Testis (tissue), 2 donors: ENCODE measurements at regions not wholly inside any gene's neighbourhood (a gene's known extent, or its start where the extent isn't known, plus 50 kb on each side); places are given as distances from the start of the nearest gene placed in this dataset.
"Not testable (repeated sequence)": the region's sequence is repeated elsewhere in the genome, so short reads cannot be mapped to it uniquely, and the experiment has no call there.

Experiments
- DNase-seq: peaks from one replicate; pipeline ENCODE4 v3.0.0-alpha.2; 2019
- H3K27ac ChIP-seq, 2 donors: fragments of 200-600 bp; sonication (generic); one replicate each; pipeline ENCODE4 v1.5.1; 2019
- H3K27me3 ChIP-seq: fragments of 200-600 bp; sonication (generic); one replicate; pipeline ENCODE4 v1.5.1; 2019
- H3K36me3 ChIP-seq: fragments of 200-600 bp; sonication (generic); one replicate; pipeline ENCODE4 v1.5.1; 2017; ENCODE audit warnings: low read depth; ENCODE audit errors: missing control alignments
- H3K4me1 ChIP-seq: fragments of 200-600 bp; sonication (generic); one replicate; pipeline ENCODE4 v1.5.1; 2019
- H3K4me3 ChIP-seq, 2 donors: fragments of 200-600 bp; sonication (generic); one replicate each; pipeline ENCODE4 v1.5.1; 2017 to 2019
- H3K9me3 ChIP-seq: fragments of 200-600 bp; sonication (generic); one replicate; pipeline ENCODE4 v1.5.1; 2017
- POLR2A ChIP-seq: fragments of 450-650 bp; IDR thresholded peaks from one replicate; pipeline ENCODE4 v1.6.1; 2017; ENCODE audit warnings: antibody characterized with exemption, mild to moderate bottlenecking, moderate library complexity
- WGBS, 2 donors: methylation state at CpG; one replicate each; pipeline ENCODE4 v1.1.5; 2018; 5-methylcytosine and 5-hydroxymethylcytosine counted together
- intact Hi-C: fragments of 100-400 bp; cut with DNase I; formaldehyde crosslinking; loops from one replicate; pipeline ENCODE4 v1.15.1; 2023; ENCODE audit warnings: low total_unique reads
- TF ChIP-seq, protein P1 (sequence below), 3 experiments: fragments of 450-650 bp in 2 of 3; fragments of 200-600 bp in 1 of 3; sonication (generic) in 1 of 3; IDR thresholded peaks; one replicate each; pipeline ENCODE4 v1.5.1; 2016 to 2019; ENCODE audit warnings: antibody characterized with exemption in 3 of 3, mild to moderate bottlenecking in 2 of 3, moderate library complexity in 1 of 3

DNA sequence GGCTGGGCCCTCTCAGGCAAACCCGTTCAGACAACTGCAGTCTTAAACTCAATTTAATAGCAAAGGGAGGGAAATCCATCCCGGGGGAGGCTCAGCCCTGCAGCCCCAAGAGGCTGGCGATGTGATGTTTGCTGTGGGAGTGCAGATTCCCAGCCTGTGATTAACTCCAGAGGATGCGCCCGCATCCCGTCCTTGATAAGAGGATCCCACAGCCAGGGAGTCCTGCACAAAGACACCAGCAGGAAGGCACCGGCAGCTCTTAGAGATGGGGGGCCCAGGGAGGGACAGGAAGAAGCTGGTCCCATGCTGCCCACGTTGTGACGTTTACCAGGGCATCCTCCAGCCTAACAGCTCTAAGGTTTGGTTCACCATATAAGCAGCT, 64.7 kb downstream of the MRPL36 start:
- Histone ChIP-seq H3K4me1 (no peaks in the 10 kb centered on the region), H3K27ac (no peak overlapping the region), H3K36me3 (no peaks in the 10 kb centered on the region), H3K27me3 (no peaks in the 10 kb centered on the region), H3K9me3 (no peaks in the 10 kb centered on the region), H3K4me3 (no peak overlapping the region)
- intact Hi-C loops = no loop called here
- TF ChIP-seq, protein P1, sequence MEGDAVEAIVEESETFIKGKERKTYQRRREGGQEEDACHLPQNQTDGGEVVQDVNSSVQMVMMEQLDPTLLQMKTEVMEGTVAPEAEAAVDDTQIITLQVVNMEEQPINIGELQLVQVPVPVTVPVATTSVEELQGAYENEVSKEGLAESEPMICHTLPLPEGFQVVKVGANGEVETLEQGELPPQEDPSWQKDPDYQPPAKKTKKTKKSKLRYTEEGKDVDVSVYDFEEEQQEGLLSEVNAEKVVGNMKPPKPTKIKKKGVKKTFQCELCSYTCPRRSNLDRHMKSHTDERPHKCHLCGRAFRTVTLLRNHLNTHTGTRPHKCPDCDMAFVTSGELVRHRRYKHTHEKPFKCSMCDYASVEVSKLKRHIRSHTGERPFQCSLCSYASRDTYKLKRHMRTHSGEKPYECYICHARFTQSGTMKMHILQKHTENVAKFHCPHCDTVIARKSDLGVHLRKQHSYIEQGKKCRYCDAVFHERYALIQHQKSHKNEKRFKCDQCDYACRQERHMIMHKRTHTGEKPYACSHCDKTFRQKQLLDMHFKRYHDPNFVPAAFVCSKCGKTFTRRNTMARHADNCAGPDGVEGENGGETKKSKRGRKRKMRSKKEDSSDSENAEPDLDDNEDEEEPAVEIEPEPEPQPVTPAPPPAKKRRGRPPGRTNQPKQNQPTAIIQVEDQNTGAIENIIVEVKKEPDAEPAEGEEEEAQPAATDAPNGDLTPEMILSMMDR (IDR thresholded peaks at IDR 0.05) = no peak
- DNase-seq = no peak
- 27 to 48% methylated on average over 8 to 9 of the region's 9 CpGs for WGBS, 2 donors

- Histone ChIP-seq H3K27me3 (no peaks in the 10 kb centered on the region), H3K27ac (no peak overlapping the region), H3K4me1 (no peaks in the 10 kb centered on the region), H3K9me3 (no peaks in the 10 kb centered on the region), H3K4me3 (no peak overlapping the region), H3K36me3 (no peaks in the 10 kb centered on the region)
- TF ChIP-seq POLR2A = no peak
- TF ChIP-seq, protein P1 (IDR thresholded peaks at IDR 0.05) = no peak
- intact Hi-C loops = no loop called here
- 76 to 77% methylated on average over 8 to 18 of the region's 18 CpGs for WGBS, 2 donors
- DNase-seq = no peak
These were observed 65.2 kb downstream of the MRPL36 start for GRCh38 chr5:1734271-1734907.

DNA sequence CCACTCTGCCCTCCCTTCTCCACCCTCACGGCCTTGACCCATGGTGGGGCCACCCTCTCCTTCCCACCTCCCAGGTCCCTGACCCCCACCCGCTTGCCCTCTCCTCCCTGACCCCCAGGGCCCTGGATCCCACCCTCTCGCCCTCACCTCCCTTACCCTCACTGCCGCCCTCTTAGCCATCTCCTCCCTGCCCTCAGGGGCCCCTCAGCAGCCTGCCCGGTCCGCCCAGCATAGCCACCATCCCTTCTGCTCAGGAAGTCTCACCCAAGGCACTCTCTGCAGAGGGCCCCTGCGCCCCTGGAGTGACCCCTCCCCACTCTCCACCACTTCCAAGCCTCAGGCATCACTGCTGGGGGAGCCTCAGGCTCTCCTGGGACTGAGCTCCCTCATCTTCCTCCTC, 66.3 kb downstream of the MRPL36 start:
- Histone ChIP-seq H3K27me3 (no peaks in the 10 kb centered on the region), H3K36me3 (no peaks in the 10 kb centered on the region), H3K9me3 (no peaks in the 10 kb centered on the region), H3K27ac (no peak overlapping the region), H3K4me3 (no peak overlapping the region), H3K4me1 (no peaks in the 10 kb centered on the region)
- intact Hi-C loops = no loop called here
- no peak for TF ChIP-seq POLR2A
- WGBS, 2 donors = 81 to 82% methylated on average over 7 of the region's 7 CpGs
- DNase-seq = no peak

DNA sequence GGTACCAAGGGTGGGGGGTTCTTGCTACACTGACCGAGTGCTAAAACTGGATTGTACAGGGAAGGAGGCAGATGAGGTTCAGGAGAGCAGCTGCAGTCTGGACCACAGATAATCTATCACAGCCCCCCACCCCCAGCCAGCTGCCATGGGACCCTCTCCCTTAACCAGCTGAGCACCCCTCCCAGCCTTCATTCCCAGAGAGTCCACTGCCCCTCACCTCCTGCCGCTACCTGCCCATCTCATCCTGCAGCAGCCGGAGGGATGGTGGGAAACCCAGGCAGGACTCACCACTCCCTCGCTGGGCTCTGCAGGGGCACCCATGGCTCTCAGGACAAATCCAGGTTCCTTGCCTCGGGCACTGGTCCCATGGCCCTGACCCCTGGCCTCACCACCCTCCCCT, 66.7 kb downstream of the MRPL36 start:
- H3K36me3 ChIP-seq = no peaks in the 10 kb centered on the region
- no peak overlapping the region for H3K4me3 ChIP-seq
- peak; percentile 8 for DNase-seq
- H3K27ac ChIP-seq = no peak overlapping the region
- intact Hi-C loops = no loop called here
- no peaks in the 10 kb centered on the region for H3K9me3 ChIP-seq
- no peak for TF ChIP-seq POLR2A
- TF ChIP-seq, protein P1 (IDR thresholded peaks at IDR 0.05) = no peak
- no peaks in the 10 kb centered on the region for H3K4me1 ChIP-seq
- WGBS, 2 donors = 86 to 88% methylated on average over 4 to 5 of the region's 5 CpGs
- no peaks in the 10 kb centered on the region for H3K27me3 ChIP-seq

DNA sequence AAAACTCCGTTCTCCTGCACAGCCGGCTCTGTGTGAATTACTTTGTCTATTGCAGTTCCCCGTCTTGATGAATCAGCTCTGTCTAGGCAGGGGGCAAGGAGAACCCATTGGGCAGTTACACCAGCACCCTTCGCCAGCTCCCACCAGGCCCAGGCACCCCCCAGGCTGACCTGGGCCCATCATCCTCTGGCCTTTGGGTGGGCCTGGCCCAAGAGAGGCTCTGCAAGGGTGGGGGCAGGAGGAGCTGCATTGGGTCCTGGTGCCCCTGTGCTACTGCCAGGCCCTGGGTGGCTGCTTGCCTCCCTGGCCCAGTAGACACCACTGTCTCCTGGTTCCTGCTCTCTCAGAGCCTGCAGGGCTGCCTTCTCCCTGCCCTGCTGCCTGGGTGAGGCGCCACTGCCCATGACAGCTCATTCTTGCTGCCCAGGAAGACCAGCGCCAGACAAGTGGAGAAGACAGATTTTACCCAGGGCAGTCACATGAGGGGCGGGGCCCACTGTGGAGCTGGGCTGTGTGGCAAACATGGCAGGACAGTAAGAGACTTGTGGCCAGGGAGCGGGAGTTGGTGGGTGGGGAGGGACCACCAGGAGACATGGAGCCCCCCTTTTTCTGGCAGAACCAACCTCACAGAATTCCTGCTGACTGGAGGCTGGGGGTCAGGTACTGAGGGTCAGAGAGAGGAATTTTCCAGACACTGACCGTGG, 67.2 kb downstream of the MRPL36 start:
- Histone ChIP-seq H3K4me1 (no peaks in the 10 kb centered on the region), H3K4me3 (no peak overlapping the region), H3K36me3 (no peaks in the 10 kb centered on the region), H3K9me3 (no peaks in the 10 kb centered on the region), H3K27ac (no peak overlapping the region), H3K27me3 (no peaks in the 10 kb centered on the region)
- peak; percentile 13 for DNase-seq
- intact Hi-C loops = no loop called here
- 87 to 91% methylated on average over 8 to 9 of the region's 9 CpGs for WGBS, 2 donors
- TF ChIP-seq, protein P1 (IDR thresholded peaks at IDR 0.05) = no peak
- TF ChIP-seq POLR2A = no peak

DNA sequence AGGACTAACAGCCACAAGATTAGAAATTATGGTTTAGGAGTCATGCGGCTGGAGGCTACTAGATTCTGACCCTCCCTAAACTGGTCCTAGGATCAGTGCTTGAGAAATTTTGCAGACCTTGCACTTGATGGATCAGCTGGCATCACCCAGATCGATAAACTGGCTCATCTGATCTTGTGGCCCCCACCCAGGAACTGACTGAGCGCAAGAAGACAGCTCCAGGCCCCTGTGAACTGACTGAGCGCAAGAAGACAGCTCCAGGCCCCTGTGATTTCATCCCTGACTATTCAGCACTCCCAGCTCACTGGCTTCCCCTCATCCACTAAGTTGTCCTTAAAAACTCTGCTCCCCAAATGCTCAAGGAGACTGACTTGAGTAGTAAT, 67.8 kb downstream of the MRPL36 start:
- H3K4me1 ChIP-seq, DNase-seq, H3K27ac ChIP-seq, H3K27me3 ChIP-seq, H3K9me3 ChIP-seq, H3K4me3 ChIP-seq, H3K36me3 ChIP-seq, intact Hi-C loops: not testable (repeated sequence)
- WGBS, 2 donors = 90 to 98% methylated on average over 4 of the region's 4 CpGs
